GM23338 (cell line): ENCODE measurements at regions not wholly inside any gene's neighbourhood (a gene's known extent, or its start where the extent isn't known, plus 50 kb on each side); places are given as distances from the start of the nearest gene placed in this dataset.

Experiments used
- ATAC-seq: fragments of 200-7000 bp; cut with Tn5 transposase; 3 replicates; pipeline ENCODE4 v1.9.1; 2020
- DNase-seq: peaks from one replicate; pipeline ENCODE4 v3.0.0-alpha.2; 2015; ENCODE audit warnings: low spot score
- H2AFZ ChIP-seq: fragments of 200-600 bp; sonication (generic); 2 replicates; pipeline ENCODE4 v1.8.0; 2016; ENCODE audit warnings: antibody characterized with exemption, mild to moderate bottlenecking, moderate library complexity
- H3F3A ChIP-seq: fragments of 200-600 bp; sonication (generic); replicated peaks from 2 replicates; pipeline ENCODE4 v1.8.0; 2017; ENCODE audit warnings: antibody characterized with exemption, mixed run types, low read depth
- H3K27ac ChIP-seq: fragments of 200-600 bp; sonication (generic); 2 replicates; pipeline ENCODE4 v1.6.1; 2016; ENCODE audit warnings: low read depth
- H3K27me3 ChIP-seq: fragments of 200-600 bp; sonication (generic); 2 replicates; pipeline ENCODE4 v1.8.0; 2016; ENCODE audit warnings: mild to moderate bottlenecking, mixed run types, moderate library complexity; ENCODE audit not compliant: insufficient read depth
- H3K36me3 ChIP-seq: fragments of 200-600 bp; sonication (generic); 2 replicates; pipeline ENCODE4 v1.8.0; 2016; ENCODE audit warnings: mild to moderate bottlenecking; ENCODE audit not compliant: insufficient read depth
- H3K4me1 ChIP-seq: fragments of 200-600 bp; sonication (generic); 2 replicates; pipeline ENCODE4 v1.8.0; 2016; ENCODE audit warnings: mild to moderate bottlenecking, moderate library complexity; ENCODE audit not compliant: insufficient read depth
- H3K4me2 ChIP-seq: fragments of 200-600 bp; sonication (generic); 2 replicates; pipeline ENCODE4 v1.7.1; 2017; ENCODE audit warnings: mixed run types
- H3K4me3 ChIP-seq: fragments of 200-600 bp; sonication (generic); 2 replicates; pipeline ENCODE4 v1.6.1; 2016; ENCODE audit warnings: mixed run types
- H3K79me2 ChIP-seq: fragments of 200-600 bp; sonication (generic); replicated peaks from 2 replicates; pipeline ENCODE4 v1.8.0; 2017; ENCODE audit warnings: mild to moderate bottlenecking; ENCODE audit not compliant: insufficient read depth
- H3K9me2 ChIP-seq: fragments of 200-600 bp; sonication (generic); 2 replicates; pipeline ENCODE4 v1.8.0; 2017; ENCODE audit not compliant: insufficient read depth
- H4K20me1 ChIP-seq: fragments of 200-600 bp; sonication (generic); replicated peaks from 2 replicates; pipeline ENCODE4 v1.8.0; 2017; ENCODE audit warnings: mild to moderate bottlenecking; ENCODE audit not compliant: insufficient read depth
- H3K27ac Mint-ChIP-seq: 2 replicates; pipeline ENCODE4 v1.8.0; 2020; ENCODE audit warnings: inconsistent platforms, mild to moderate bottlenecking, moderate library complexity, mixed read lengths
- H3K27me3 Mint-ChIP-seq: 3 replicates; pipeline ENCODE4 v1.8.0; 2022; ENCODE audit warnings: low read depth, mild to moderate bottlenecking, moderate library complexity, mixed read lengths, inconsistent platforms; ENCODE audit not compliant: insufficient read depth, poor library complexity
- H3K36me3 Mint-ChIP-seq: 3 replicates; pipeline ENCODE4 v1.8.0; 2021; ENCODE audit warnings: low read depth, mild to moderate bottlenecking, inconsistent platforms, moderate library complexity, mixed read lengths
- H3K4me1 Mint-ChIP-seq: 3 replicates; pipeline ENCODE4 v1.8.0; 2020; ENCODE audit warnings: mild to moderate bottlenecking, inconsistent platforms, mixed read lengths
- H3K4me3 Mint-ChIP-seq: 3 replicates; pipeline ENCODE4 v1.8.0; 2021; ENCODE audit warnings: moderate library complexity, mild to moderate bottlenecking, inconsistent platforms, mixed read lengths
- H3K9me3 Mint-ChIP-seq: 3 replicates; pipeline ENCODE4 v1.8.0; 2020; ENCODE audit warnings: moderate library complexity, mild to moderate bottlenecking, inconsistent platforms, mixed read lengths
- CREB1 ChIP-seq: fragments of 250-450 bp; sonication (Bioruptor Pico); IDR thresholded peaks from 2 replicates; pipeline ENCODE4 v1.5.0; 2020; ENCODE audit warnings: low read depth, mild to moderate bottlenecking, moderate library complexity
- CTCF ChIP-seq, 2 experiments: fragments of 200-600 bp in 1 of 2; sonication (generic) in 1 of 2; conservative IDR thresholded peaks; 2 replicates each; pipeline versions ENCODE4 v1.5.1 to v1.6.1; 2016 to 2017; ENCODE audit warnings: antibody characterized with exemption in 2 of 2, low read depth in 2 of 2, mild to moderate bottlenecking in 2 of 2, moderate library complexity in 1 of 2
- ETS1 ChIP-seq: IDR thresholded peaks from 2 replicates; pipeline ENCODE4 v1.6.1; 2016; ENCODE audit warnings: antibody characterized with exemption
- EZH2 ChIP-seq: fragments of 200-600 bp; sonication (generic); IDR thresholded peaks from one replicate; pipeline ENCODE4 v1.8.0; 2017; ENCODE audit warnings: antibody characterized with exemption, mild to moderate bottlenecking, low read depth; ENCODE audit not compliant: unreplicated experiment
- EZH2phosphoT487 ChIP-seq: fragments of 200-600 bp; sonication (generic); IDR thresholded peaks from one replicate; pipeline ENCODE4 v1.8.1; 2018; ENCODE audit warnings: antibody characterized with exemption; ENCODE audit not compliant: unreplicated experiment
- JUNB ChIP-seq: IDR thresholded peaks from one replicate; pipeline ENCODE4 v1.6.1; 2016; ENCODE audit warnings: antibody characterized with exemption; ENCODE audit not compliant: unreplicated experiment
- POLR2AphosphoS5 ChIP-seq: IDR thresholded peaks from 2 replicates; pipeline ENCODE4 v1.6.1; 2016; ENCODE audit warnings: antibody characterized with exemption, low read depth
- REST ChIP-seq: IDR thresholded peaks from one replicate; pipeline ENCODE4 v1.6.1; 2018; ENCODE audit warnings: antibody characterized with exemption; ENCODE audit not compliant: unreplicated experiment
- STAT1 ChIP-seq: IDR thresholded peaks from one replicate; pipeline ENCODE4 v1.6.1; 2016; ENCODE audit warnings: antibody characterized with exemption; ENCODE audit not compliant: unreplicated experiment
- ZNF114 ChIP-seq: fragments of 250-450 bp; sonication (Bioruptor Pico); IDR thresholded peaks from 2 replicates; pipeline ENCODE4 v1.5.0; 2020; ENCODE audit warnings: mild to moderate bottlenecking, moderate library complexity
- ZNF331 ChIP-seq: fragments of 250-450 bp; sonication (Bioruptor Pico); IDR thresholded peaks from 2 replicates; pipeline ENCODE4 v1.5.0; 2020; ENCODE audit warnings: low read depth, mild to moderate bottlenecking, moderate library complexity

- H3K4me3 Mint-ChIP-seq, result no peak overlapping the region
- TF ChIP-seq EZH2, result no peak
- no peak for TF ChIP-seq CTCF (conservative IDR thresholded peaks at IDR 0.05; ENCODE audit: low read depth in 2 of 2)
- TF ChIP-seq ZNF331, result no peak
- no peak for TF ChIP-seq CREB1 (CRISPR knock-in tag)
- TF ChIP-seq JUNB, result no peak
- TF ChIP-seq POLR2AphosphoS5, result no peak
- TF ChIP-seq STAT1, result no peak
- TF ChIP-seq EZH2phosphoT487, result no peak
- TF ChIP-seq ETS1, result no peak
- TF ChIP-seq ZNF114 (CRISPR knock-in tag), result no peak
- TF ChIP-seq REST, result no peak
- no peak overlapping the region for H3K27ac ChIP-seq
Measured at GRCh38 chr11:23727387-23727786, 769.5 kb upstream of the LUZP2 start.

More at GRCh38 chr11:23727387-23727786, 769.5 kb upstream of the LUZP2 start:
- peaks cover 8% of the 10 kb centered on the region; the same call in 1 of the 2 replicates for H3K4me1 ChIP-seq
- DNase-seq, result no peak
- no peaks in the 10 kb centered on the region for H3K9me2 ChIP-seq
- no peaks in the 10 kb centered on the region for H3K27me3 ChIP-seq
- H3F3A ChIP-seq, result no peaks in the 10 kb centered on the region
- no peaks in the 10 kb centered on the region for H3K9me3 Mint-ChIP-seq
- H3K4me2 ChIP-seq, result no peak overlapping the region
- H3K36me3 ChIP-seq, result no peaks in the 10 kb centered on the region
- no peak overlapping the region for H2AFZ ChIP-seq
- H3K4me3 ChIP-seq, result no peak overlapping the region
- H3K27me3 Mint-ChIP-seq, result no peaks in the 10 kb centered on the region
- no peak overlapping the region for H3K27ac Mint-ChIP-seq
- no peaks in the 10 kb centered on the region for H4K20me1 ChIP-seq
- ATAC-seq, result no peak
- 0 out of 3 replicates have a peak, but pooled peaks cover under 1% of the 10 kb centered on the region for H3K36me3 Mint-ChIP-seq
- H3K4me1 Mint-ChIP-seq, result peaks cover 4% of the 10 kb centered on the region
- H3K79me2 ChIP-seq, result no peaks in the 10 kb centered on the region
